Endothelial cell of umbilical vein (primary cell): ENCODE measurements at regions not wholly inside any gene's neighbourhood (a gene's known extent, or its start where the extent isn't known, plus 50 kb on each side); places are given as distances from the start of the nearest gene placed in this dataset.

Experiments used
- BruUV-seq: library from RNA; stranded (reverse); fragments of 400-500 nt; replicated peaks from 2 replicates; lab custom pipeline; 2021; lab: Mats Ljungman, UMichigan
- CTCF ChIA-PET: fragments of 300-600, 350-600 bp; sonication (Branson Sonifier 250); formaldehyde crosslinking; loops from one replicate; lab custom pipeline; 2021; ENCODE audit warnings: antibody characterized with exemption, inconsistent platforms; lab: Charles Lee
- POLR2A ChIA-PET: fragments of 300-600, 350-600 bp; sonication (Branson Sonifier 250); formaldehyde crosslinking; loops from one replicate; lab custom pipeline; 2021; ENCODE audit warnings: antibody characterized with exemption, inconsistent platforms; lab: Charles Lee
- DNase-seq: peaks from one replicate; pipeline ENCODE4 v3.0.0-alpha.2; 2011; ENCODE audit warnings: low read depth, low spot score
- FAIRE-seq: peaks from 2 replicates; lab custom pipeline; 2011; peaks lifted over from hg19 to GRCh38; lab: Jason Lieb, UNC
- H2AFZ ChIP-seq: 2 replicates; pipeline ENCODE4 v1.6.0; 2012; ENCODE audit warnings: low read depth, low read length, control low read depth, inconsistent platforms
- H3K27ac ChIP-seq: 2 replicates; pipeline ENCODE4 v1.5.1; 2011; ENCODE audit warnings: low read depth, mild to moderate bottlenecking, control low read depth, low read length, moderate library complexity; ENCODE audit not compliant: insufficient read depth
- H3K27me3 ChIP-seq, 2 experiments: 2 replicates each; pipeline versions ENCODE4 v1.6.0 to v1.6.1; 2011; ENCODE audit warnings: low read length in 2 of 2, mixed read lengths in 1 of 2; ENCODE audit not compliant: control insufficient read depth in 2 of 2, insufficient read depth in 2 of 2
- H3K36me3 ChIP-seq, 2 experiments: 2 replicates in 1 of 2; 3 replicates in 1 of 2; pipeline ENCODE4 v1.5.1; 2011; ENCODE audit warnings: low read length in 2 of 2, mild to moderate bottlenecking in 1 of 2, moderate library complexity in 1 of 2; ENCODE audit not compliant: control insufficient read depth in 2 of 2, insufficient read depth in 2 of 2; ENCODE audit errors: extremely low read depth in 1 of 2
- H3K4me1 ChIP-seq: 3 replicates; pipeline ENCODE4 v1.5.1; 2011; ENCODE audit warnings: mild to moderate bottlenecking, low read length; ENCODE audit not compliant: control insufficient read depth, insufficient read depth; ENCODE audit errors: extremely low read depth
- H3K4me2 ChIP-seq: 2 replicates; pipeline ENCODE4 v1.6.1; 2011; ENCODE audit warnings: low read length, control low read depth, mixed read lengths; ENCODE audit not compliant: insufficient read depth
- H3K4me3 ChIP-seq, 3 experiments: fragments of 200-600 bp in 1 of 3; sonication (generic), shearing (Covaris generic) in 1 of 3; replicated peaks in 1 of 3; 2 replicates each; pipeline ENCODE4 v1.5.1; 2011 to 2016; ENCODE audit warnings: control low read depth in 3 of 3, low read length in 3 of 3, mild to moderate bottlenecking in 2 of 3, inconsistent platforms in 1 of 3, low read depth in 1 of 3, moderate library complexity in 1 of 3; ENCODE audit not compliant: insufficient read depth in 1 of 3
- H3K79me2 ChIP-seq: 2 replicates; pipeline ENCODE4 v1.6.0; 2012; ENCODE audit warnings: low read length, inconsistent platforms; ENCODE audit not compliant: control insufficient read depth, insufficient read depth
- H3K9ac ChIP-seq: replicated peaks from 2 replicates; pipeline ENCODE3; 2011; ENCODE audit warnings: low read length, control low read depth; ENCODE audit not compliant: insufficient read depth; ENCODE audit errors: extremely low read depth
- H3K9me1 ChIP-seq: replicated peaks from 3 replicates; pipeline ENCODE4 v1.6.0; 2011; ENCODE audit warnings: mild to moderate bottlenecking, low read length; ENCODE audit not compliant: control insufficient read depth, insufficient read depth; ENCODE audit errors: extremely low read depth
- H3K9me3 ChIP-seq: replicated peaks from 2 replicates; pipeline ENCODE4 v1.5.1; 2012; ENCODE audit warnings: low read length, inconsistent platforms; ENCODE audit not compliant: control insufficient read depth, insufficient read depth
- H4K20me1 ChIP-seq: replicated peaks from 2 replicates; pipeline ENCODE3; 2011; ENCODE audit warnings: mild to moderate bottlenecking, low read length; ENCODE audit not compliant: control insufficient read depth, insufficient read depth; ENCODE audit errors: extremely low read depth
- CTCF ChIP-seq, 2 donors: IDR thresholded peaks; 1 replicate in 1 of 2; 2 replicates in 1 of 2; pipeline ENCODE4 v1.5.1; 2011; ENCODE audit warnings: low read length in 2 of 2, mild to moderate bottlenecking in 2 of 2, moderate library complexity in 2 of 2, control low read depth in 1 of 2, inconsistent platforms in 1 of 2, low read depth in 1 of 2; ENCODE audit not compliant: insufficient read depth in 1 of 2; ENCODE audit errors: extremely low read depth in 1 of 2
- EZH2 ChIP-seq: IDR thresholded peaks from 2 replicates; pipeline ENCODE4 v1.6.1; 2012; ENCODE audit warnings: borderline replicate concordance, low read depth, mild to moderate bottlenecking, moderate library complexity, low read length, inconsistent platforms; ENCODE audit not compliant: severe bottlenecking
- FOS ChIP-seq: IDR thresholded peaks from 2 replicates; pipeline ENCODE4 v1.6.1; 2011; ENCODE audit warnings: mild to moderate bottlenecking, low read length, moderate library complexity, borderline replicate concordance; ENCODE audit not compliant: insufficient read depth
- GATA2 ChIP-seq: IDR thresholded peaks from 2 replicates; pipeline ENCODE4 v1.7.0; 2011; ENCODE audit warnings: low read depth, mild to moderate bottlenecking, moderate library complexity, mixed read lengths, low read length; ENCODE audit not compliant: insufficient read length, insufficient read depth
- JUN ChIP-seq: IDR thresholded peaks from 2 replicates; pipeline ENCODE4 v1.6.1; 2011; ENCODE audit warnings: borderline replicate concordance, low read depth; ENCODE audit not compliant: insufficient read length, insufficient read depth
- MAX ChIP-seq: IDR thresholded peaks from 2 replicates; pipeline ENCODE4 v1.6.1; 2011; ENCODE audit not compliant: insufficient read depth, insufficient read length
- MYC ChIP-seq: IDR thresholded peaks from one replicate; pipeline ENCODE4 v1.6.1; 2011; ENCODE audit warnings: mild to moderate bottlenecking, low read depth, low read length
- POLR2A ChIP-seq: IDR thresholded peaks from 2 replicates; pipeline ENCODE4 v1.6.1; 2012; ENCODE audit warnings: low read depth, mild to moderate bottlenecking, control low read depth, low read length
- POLR2AphosphoS5 ChIP-seq: IDR thresholded peaks from 2 replicates; pipeline ENCODE4 v1.6.1; 2012; ENCODE audit warnings: low read depth, mild to moderate bottlenecking, control low read depth, low read length, moderate library complexity; ENCODE audit not compliant: insufficient read depth
- dilution Hi-C: fragments of 300-500 bp; cut with MboI; formaldehyde crosslinking; loops from one replicate; pipeline ENCODE4 v1.15.0; 2019; ENCODE audit warnings: low sequenced_read_pairs; ENCODE audit not compliant: extremely low pct_ligation_motif_present
- intact Hi-C: fragments of 100-400 bp; cut with micrococcal nuclease; formaldehyde crosslinking; loops from one replicate; pipeline ENCODE4 v1.10.0; 2022

DNA sequence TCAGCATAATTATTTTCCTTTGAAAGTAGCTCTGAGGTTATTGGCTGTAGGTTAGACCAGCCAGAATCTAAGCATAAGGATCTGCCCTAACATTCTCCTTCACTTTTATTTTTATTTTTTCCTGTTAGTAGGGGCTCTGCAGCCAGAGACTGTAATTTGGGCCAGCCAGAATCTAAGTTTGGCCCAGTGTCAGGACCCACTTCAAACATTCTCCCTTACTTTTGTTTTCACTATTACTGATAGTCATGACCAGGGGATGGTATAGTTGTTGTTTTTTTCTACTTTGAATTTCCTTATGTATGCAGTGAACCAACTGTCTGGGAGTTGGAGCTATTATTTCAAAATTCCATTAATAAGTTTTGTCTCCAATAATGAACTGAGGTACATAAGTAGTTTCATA is 121.0 kb upstream of the MBNL1 start:
- H3K4me3 ChIP-seq, result no peak overlapping the region
- no peaks in the 10 kb centered on the region for H3K9me3 ChIP-seq
- no peak for DNase-seq
- H3K27ac ChIP-seq, result no peak overlapping the region
- dilution Hi-C loops, result no loop called here
- no peak overlapping the region for H2AFZ ChIP-seq
- H3K4me2 ChIP-seq, result no peak overlapping the region
- H3K9ac ChIP-seq, result no peak overlapping the region
- no peaks in the 10 kb centered on the region for H3K27me3 ChIP-seq
- TF ChIP-seq CTCF (IDR thresholded peaks at IDR 0.05; ENCODE audit: extremely low read depth in 1 of 2, insufficient read depth in 1 of 2, low read depth in 1 of 2, low read length in 2 of 2) (no peak), MYC (no peak), EZH2 (no peak), JUN (no peak), MAX (no peak)
- no peaks in the 10 kb centered on the region for H3K9me1 ChIP-seq
- CTCF ChIA-PET, result no interaction called here
- FAIRE-seq, result no peak
- H3K79me2 ChIP-seq, result no peaks in the 10 kb centered on the region
- H3K36me3 ChIP-seq, result no peaks in the 10 kb centered on the region
- intact Hi-C loops, result no loop called here
- no peaks in the 10 kb centered on the region for H4K20me1 ChIP-seq
- POLR2A ChIA-PET, result no interaction called here
- no TSS peak for BruUV-seq
- no peaks in the 10 kb centered on the region for H3K4me1 ChIP-seq

GRCh38 chr3:152148579-152148978 is 120.2 kb upstream of the MBNL1 start:
- no TSS peak for BruUV-seq
- Histone ChIP-seq H4K20me1 (no peaks in the 10 kb centered on the region), H3K36me3 (no peaks in the 10 kb centered on the region), H2AFZ (no peak overlapping the region), H3K9me3 (no peaks in the 10 kb centered on the region), H3K4me2 (no peak overlapping the region), H3K4me1 (no peaks in the 10 kb centered on the region), H3K27me3 (no peaks in the 10 kb centered on the region), H3K4me3 (no peak overlapping the region), H3K9me1 (no peaks in the 10 kb centered on the region), H3K9ac (no peak overlapping the region), H3K27ac (no peak overlapping the region), H3K79me2 (no peaks in the 10 kb centered on the region)
- CTCF ChIA-PET, result no interaction called here
- TF ChIP-seq EZH2 (no peak), MAX (no peak), POLR2A (no peak), CTCF (IDR thresholded peaks at IDR 0.05; ENCODE audit: extremely low read depth in 1 of 2, insufficient read depth in 1 of 2, low read depth in 1 of 2, low read length in 2 of 2) (no peak), JUN (no peak), POLR2AphosphoS5 (no peak), FOS (no peak), GATA2 (no peak), MYC (no peak)
- dilution Hi-C loops (no loop called here), intact Hi-C loops (no loop called here)
- POLR2A ChIA-PET, result no interaction called here
- DNase-seq (no peak), FAIRE-seq (no peak)
